T-helper 2 cell (primary cell): ENCODE measurements at regions not wholly inside any gene's neighbourhood (a gene's known extent, or its start where the extent isn't known, plus 50 kb on each side); places are given as distances from the start of the nearest gene placed in this dataset.
"Not testable (repeated sequence)": the region's sequence is repeated elsewhere in the genome, so short reads cannot be mapped to it uniquely, and the experiment has no call there.

ENCODE experiments used
- DNase-seq, 5 experiments: peaks; one replicate each; pipeline versions ENCODE4 v3.0.0 to v3.0.0-alpha.2; 2012 to 2022

DNA sequence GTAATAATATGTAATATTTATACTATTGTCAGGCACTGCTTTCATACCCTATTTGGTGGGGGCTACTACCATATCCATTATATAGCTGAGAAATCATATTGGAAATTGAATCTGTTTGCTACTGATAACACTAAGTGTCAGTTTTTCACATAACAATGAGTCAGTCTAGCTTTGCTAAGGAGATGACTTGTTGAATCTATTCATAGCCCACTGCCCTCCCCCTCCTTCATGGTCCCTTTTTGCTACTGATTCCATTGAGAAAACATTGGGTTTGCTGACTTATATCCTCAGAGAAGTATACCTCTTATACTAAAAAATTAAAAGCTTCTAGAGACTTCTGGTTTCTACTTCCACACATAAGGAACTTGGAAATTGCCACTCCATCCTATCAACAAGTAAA lies 1898.4 kb downstream of the STIM2 start:
- DNase-seq: no peak

DNA sequence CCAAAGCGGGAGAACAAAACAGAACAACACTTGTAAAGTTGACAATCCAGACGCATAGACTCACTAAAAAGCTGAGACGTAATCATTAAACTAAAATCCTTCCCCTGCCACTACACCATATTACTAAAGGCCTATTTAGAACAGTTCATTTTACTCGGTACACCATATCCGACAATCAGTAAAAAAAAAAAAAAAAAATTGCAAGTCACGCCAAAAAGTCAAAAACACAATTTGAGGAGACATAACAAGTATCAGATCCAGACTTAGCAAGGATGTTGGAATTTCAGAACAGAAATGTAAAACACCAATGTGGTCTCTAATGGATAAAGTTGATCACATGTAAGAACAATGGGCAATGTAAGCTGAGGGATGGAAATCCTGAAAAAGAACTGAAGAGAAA lies 1899.4 kb downstream of the STIM2 start:
- DNase-seq: no peak

DNA sequence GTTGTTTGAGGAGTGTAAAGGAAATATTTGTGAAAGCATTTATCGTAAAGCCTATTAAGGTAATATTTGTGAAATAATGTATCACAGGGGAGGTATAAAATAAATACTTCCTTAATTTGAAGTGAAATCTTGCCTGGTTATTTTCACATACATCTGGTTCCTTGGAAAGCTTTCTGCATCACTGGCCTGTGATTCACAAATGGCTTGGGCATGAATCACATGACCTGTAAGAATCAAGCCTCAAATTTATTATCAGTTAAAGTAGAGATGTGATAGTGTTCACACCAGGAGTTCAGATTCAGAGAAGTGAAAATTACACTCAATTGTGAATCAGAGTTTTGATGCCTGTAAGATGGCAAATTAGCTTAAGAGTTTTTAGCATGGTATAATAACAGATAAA lies 1911.4 kb downstream of the STIM2 start:
- DNase-seq: no peak

DNA sequence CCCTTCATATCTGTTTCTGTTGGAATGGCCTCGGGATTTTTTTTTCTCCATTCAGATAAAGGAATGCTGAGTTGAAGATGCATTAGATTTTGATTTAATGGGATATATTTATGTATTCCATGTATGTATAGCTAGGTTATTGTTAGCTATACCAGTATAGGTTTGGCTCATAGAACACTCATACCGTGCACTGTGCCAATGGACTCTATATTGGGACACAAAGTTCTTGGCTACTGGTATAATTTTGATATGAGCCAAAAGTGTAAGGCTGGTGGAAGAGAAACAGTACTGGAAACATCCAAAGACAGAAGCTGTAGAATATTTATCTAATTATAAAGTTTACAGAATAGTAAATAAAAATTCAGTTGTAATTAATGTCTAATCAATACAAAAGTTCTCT lies 1912.1 kb downstream of the STIM2 start:
- DNase-seq: no peak

DNA sequence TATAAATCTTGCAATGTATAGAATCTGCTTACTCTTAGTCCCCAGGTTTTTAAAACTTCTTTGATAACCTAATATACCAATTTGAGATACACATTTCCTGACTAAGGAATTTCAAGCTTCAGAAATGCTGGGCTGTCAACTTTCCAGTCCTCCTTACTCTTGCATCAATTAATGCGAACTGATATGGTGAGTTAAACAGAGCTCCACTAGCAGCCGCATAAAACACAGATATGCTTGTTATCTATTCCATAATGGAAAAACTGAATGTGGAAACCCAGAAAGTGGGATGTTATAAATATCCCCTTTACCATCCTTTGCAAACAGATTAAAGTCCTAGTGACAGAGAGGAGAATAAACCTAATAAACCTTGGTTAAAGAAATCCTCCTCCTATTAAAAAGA lies 1913.7 kb downstream of the STIM2 start:
- no peak for DNase-seq

DNA sequence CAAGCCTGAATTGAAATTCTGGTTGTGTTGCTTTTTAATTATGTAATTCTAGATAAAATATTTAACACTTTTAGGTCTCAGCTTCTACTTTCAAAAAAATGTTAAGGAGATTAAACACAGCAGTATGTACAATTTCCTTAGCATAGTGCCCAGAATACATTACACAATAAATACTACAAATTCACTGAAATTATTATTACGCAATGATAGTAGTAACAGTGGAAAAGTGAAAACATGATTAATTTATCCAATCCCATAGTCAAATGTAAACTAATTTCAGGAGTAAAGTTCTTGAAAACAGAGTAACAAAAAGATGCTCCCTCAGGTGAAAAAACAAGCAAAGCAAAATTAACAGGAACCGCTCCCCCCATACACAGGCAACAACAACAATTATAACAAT lies 1915.4 kb downstream of the STIM2 start:
- no peak for DNase-seq

DNA sequence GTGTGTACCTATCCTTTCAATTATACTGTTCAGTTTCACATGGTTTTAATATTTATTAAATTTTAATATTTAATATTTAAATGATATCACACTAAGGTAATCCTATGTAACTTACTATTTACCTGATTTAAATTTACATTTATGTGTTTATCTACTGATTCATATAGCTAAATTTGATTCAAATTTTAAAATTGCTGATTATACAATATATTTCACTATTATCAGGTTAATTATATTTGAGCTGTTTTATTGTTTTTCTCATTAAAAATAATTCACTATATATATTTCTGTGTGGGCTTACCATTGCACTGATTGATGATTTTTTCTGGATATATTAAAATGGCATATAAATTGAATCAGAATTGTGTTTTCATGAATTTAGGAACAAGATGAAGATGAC lies 1923.5 kb downstream of the STIM2 start:
- DNase-seq: no peak

DNA sequence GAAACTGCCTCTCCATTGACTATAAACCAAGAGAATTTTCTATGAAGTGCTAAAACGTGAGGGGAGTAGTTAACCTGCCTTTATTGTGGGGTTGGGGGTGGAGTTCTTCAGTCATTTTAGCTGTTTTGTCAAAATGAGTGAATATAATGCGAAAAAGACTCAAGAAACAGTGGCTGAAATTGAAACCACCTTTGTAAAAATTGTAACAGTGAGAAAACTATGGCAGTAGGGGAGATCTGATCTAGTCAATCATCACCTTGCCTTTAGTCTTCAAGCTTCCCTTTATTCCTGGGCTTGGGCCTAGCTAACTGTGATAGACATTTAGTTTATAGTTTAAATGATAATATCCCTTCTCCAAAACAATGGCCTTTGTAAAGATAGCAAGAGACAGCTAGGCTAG lies 1927.3 kb downstream of the STIM2 start:
- DNase-seq: no peak

DNA sequence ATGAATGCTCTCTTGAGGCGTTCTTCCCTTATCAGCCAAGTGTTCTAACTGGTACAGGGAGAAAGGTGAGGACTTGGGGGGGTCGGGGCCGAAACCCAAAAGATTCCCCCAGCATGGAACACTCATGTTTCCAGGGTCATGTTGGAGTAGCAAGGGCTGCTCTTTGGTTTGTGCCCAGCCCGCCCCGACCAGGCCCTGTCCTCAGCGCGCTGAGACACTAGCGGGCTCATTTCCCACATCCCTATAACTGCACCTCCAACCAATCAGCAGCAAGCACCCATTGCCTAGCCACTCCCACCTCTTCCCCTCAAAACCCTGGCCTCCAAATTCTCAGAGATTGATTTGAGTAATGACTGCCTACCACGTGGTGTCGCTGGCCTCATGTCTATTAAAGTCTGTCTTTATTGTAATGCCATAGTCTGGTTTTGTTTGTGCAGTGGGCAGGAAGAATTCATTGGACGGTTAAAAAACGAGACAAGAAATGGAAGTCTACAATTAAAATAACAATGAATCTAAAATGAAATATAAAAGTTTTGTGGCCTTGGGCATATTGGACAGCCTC lies 1928.4 kb downstream of the STIM2 start:
- DNase-seq: no peak

DNA sequence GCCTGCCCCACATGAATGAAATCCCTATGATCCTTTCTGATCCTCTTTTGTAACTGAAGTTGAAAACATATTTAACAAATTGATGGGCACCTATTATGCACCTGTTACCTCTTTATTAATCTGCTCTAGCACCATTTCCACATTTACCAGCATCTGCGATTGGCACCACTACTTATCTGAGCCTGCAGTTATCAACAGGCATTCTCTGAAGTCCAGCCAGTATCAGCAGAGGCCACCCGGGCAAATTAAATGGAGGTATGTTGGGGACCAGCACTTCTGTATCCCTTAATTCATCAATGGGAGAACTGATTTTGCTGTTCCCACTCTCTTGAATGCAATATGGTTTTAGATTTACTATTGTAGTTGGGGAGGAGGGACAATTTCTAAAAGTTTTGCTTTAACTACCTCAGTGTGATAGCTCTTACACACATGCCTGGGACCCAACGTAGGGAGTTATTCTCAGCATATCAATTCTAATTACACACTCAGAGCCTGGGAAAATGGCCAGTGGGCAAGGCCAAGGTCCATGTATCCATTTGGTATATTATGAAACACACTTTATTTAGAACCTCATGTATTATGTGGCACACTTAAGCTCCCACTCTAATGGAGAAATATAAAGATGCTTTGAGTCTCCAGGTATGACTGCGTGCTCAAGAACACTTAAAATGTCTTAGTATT lies 1927.1 kb upstream of the PCDH7 start:
- DNase-seq: no peak

DNA sequence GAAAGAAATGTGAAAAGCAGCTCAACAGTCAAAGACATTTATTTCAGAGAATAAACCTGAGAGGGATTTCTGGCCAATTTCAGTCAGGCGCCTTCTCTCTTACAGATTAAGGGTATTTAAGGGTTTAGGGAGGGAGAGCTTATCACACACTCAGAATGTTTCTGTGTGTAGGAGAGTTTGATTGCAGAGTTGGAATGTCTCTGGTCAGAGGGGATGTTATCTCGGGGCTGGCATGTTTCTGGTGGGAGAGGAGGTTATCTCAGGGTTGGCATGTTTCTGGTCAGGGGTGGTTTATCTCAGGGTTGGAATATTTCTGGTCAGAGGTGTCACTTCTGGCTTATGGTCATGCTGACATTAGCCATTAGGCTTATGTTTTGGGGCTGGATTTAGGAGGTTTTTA lies 1920.5 kb upstream of the PCDH7 start:
- no peak for DNase-seq

DNA sequence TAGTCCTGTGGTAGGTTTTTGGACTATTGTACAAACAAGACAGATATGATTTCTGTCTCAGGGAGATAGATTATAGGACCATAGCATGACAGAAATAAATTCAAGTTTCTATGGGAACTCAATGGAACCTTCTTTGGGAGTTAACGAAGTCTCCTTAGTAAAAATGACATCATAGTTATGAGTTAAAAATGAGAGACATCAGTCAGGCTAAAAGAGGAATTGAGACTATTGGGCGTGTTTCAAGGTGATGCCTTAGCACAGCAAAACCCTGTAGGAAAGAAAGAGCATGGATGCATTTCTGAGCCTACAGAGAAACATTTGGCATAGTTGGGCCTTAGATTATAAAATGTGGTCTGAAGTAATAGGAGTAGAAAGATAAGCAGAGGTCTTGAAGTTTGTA lies 1909.1 kb upstream of the PCDH7 start:
- no peak for DNase-seq

DNA sequence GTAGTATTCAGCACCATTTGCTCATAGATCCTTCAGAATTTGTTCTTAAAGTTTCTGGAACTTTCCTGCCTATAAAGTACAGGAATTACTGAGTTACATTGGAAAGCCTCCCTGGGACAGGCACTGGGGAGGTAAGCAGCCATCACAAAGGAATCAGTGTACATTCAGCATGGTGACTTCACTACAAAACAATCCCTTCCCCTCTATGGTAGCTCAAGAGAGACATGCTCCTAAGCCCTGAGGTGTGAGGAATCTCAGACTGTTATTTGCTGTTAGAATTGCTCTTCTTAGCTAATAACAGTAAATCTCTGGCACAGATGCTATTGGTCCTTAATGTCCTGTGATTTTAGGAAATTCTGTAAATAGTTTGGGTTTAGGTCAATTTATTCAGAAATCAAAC lies 1898.0 kb upstream of the PCDH7 start:
- no peak for DNase-seq

DNA sequence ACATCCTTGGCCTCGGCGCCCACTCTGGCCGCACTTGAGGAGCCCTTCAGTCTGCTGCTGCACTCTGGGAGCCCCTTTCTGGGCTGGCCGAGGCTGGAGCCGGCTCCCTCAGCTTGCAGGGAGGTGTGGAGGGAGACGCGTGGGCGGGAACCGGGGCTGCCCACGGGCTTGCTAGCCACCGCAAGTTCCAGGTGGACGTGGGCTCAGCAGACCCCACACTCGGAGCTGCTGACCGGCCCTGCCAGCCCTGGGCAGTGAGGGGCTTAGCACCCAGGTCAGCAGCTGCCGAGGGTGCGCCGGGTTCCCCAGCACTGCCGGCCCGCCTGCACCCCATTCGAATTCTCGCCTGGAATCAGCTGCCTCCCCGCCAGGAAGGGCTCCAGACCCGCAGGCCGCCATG lies 1892.3 kb upstream of the PCDH7 start:
- no peak for DNase-seq

DNA sequence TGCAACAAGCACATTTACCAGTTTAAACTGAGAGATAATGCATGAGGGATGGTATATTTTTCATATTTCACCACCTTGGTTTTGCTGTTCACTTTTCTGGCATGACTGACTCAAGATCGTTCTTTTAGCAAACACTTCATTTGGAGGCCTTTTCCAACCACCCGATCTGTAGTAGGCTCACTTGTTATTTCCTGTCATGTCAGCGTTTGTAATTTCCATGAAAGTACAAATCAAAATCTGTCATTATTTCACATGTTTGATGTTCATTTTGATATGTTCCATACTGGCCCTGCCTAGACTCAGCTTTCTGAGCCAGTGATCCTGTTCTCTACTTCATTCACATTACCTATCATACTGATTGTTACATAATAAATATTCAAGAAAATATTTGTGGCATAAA lies 1888.3 kb upstream of the PCDH7 start:
- no peak for DNase-seq

DNA sequence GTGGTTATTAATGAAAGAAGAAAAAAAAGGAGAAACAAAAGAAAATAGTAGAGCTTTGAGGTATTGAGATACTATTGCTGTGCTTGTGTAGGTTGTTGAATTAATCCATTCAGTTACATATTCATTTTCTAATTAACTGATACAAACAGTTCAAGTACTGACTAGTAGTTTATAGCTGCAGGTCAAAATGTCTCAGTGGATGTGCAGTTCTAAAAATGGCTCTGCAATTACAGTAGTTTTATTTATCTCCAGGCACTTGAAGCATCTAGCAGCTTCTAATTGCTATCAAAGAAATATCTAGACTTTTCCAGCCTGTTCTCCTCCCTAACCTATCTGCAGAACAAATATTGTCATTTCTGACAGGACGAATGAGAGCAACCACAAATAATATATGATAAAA lies 1887.7 kb upstream of the PCDH7 start:
- DNase-seq: no peak

DNA sequence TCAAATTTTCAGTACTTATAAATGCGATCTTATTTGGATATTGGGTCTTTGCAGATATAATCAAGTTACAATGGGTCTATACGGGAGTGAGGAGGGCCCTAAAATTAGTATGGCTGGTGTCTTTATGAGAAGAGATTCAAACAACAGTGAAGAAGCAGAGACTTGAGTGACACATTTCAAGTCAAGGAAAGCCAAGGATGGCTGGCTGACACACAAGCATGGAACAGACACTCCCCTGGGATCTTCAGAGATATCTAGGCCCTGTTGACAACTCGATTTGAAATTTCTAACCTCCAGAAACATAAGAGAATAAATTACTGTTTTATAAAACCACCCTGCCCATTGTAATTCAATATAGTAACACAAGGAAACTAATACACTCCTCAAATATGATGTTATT lies 1886.0 kb upstream of the PCDH7 start:
- DNase-seq: no peak

DNA sequence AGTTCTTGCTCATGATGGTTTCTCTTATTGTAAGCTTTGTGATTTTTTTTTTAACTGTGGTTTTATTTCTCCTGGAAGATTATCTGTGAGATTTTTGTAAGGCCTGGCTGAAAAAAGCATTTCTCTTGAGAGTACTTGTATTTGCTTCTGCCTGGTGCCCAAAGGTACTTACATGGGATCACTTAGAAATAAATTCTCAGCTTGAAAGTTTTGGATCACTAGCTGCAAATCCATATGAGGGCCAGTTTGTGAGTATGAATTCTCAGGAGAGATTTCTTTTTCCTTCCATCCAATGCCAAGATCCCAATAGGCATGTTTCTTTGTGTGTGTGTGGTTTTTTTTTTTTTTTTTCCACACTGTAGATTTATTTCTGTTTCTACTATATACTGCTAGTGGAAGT lies 1884.7 kb upstream of the PCDH7 start:
- no peak for DNase-seq

DNA sequence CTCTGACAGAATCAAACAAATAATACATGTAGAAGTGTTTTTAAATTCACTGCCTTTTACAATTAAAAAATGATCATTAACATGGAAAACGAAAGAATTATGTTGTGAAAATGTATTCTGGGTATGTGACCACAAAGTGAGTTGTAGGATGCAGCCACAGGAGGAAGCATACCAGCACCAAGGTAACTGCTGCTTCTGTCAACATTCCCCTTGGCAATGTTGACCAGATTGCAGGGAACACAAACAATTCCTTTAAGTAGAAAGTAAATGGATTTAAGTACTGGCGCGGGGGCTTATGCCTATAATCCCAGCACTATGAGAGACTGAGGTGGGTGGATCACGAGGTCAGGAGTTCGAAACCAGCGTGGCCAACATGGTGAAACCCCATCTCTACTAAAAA lies 1877.9 kb upstream of the PCDH7 start:
- DNase-seq: no peak

DNA sequence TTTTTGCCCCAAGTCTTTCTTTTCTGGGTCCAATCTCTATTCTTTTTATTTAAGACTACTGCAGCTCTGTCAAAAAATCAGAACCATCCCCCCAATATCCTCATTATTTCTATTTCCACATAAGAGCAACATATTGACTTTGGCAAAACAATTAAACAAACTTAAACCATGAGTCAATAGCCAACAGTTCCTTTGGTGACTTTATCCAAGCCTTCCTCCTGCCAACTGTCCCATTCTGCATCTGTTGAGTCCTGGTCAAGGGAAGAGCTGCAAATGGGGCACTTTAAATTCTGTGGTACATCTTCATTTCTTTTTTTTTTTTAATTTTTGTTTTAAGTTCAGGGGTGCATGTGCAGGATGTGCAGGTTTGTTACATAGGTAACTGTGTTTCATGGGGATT lies 1875.0 kb upstream of the PCDH7 start:
- DNase-seq: no peak

DNA sequence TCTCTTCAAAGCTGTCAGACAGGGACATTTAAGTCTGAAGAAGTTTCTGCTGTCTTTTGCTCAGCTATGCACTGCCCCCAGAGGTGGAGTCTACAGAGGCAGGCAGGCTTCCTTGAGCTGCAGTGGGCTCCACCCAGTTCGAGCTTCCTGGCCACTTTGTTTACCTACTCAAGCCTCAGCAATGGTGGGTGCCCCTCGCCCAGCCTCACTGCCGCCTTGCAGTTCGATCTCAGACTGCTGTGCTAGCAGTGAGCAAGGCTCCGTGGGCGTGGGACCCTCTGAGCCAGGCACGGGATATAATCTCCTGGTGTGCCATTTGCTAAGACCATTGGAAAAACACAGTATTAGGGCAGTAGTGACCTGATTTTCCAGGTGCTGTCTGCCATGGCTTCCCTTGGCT lies 1863.1 kb upstream of the PCDH7 start:
- DNase-seq: not testable (repeated sequence)

DNA sequence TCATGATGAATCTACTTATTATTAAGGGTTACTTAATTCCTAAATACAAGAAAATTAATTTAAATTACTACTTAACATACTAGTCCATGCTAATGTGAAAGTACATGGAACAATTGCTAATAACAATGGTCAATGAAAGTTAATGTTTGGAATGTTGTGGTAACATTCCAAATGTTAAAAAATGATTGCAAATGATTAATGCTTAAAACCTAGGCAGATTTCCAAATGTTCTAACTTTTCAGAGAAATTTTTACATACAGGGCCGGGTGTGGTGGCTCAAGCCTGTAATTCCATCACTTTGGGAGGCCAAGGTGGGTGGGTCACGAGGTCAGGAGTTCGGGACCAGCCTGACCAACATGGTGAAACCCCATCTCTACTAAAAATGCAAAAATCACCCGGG lies 1851.3 kb upstream of the PCDH7 start:
- DNase-seq: no peak

DNA sequence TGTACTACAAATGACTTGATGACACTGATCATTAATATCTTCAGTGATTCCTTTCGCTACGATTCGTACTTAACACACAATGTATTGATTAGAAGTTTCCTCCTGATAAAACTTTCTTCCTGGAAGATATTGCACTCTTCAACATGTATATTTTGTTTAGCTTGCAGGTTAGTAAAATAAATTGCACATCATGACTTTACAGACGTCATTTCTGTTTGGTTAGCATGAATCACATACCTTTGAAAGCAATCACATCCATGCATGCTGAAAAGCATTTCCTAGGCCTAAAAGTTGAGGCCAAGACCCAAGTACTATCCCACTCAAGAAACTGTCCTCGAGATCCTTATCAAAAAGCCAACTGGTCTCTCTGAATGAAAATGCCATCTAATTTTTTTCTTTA lies 1841.0 kb upstream of the PCDH7 start:
- DNase-seq: no peak

DNA sequence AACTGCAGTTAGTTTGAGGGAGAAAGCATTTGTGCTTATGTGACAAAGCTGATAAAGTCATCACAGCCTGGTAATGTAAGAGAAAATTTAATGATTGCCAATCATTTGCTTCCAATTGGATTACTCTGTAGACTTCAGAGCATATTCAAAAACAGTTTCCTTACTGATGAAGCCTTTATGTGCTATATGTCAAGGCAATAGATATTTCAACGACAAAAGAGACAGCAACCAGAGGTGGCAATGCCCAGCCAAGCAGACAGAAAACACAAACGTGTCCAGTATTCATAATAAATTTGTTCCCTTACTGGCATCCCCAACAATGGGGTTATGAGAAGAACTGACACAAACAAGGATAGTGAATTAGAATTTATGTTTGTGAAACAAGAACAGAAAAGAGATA lies 1840.3 kb upstream of the PCDH7 start:
- no peak for DNase-seq

DNA sequence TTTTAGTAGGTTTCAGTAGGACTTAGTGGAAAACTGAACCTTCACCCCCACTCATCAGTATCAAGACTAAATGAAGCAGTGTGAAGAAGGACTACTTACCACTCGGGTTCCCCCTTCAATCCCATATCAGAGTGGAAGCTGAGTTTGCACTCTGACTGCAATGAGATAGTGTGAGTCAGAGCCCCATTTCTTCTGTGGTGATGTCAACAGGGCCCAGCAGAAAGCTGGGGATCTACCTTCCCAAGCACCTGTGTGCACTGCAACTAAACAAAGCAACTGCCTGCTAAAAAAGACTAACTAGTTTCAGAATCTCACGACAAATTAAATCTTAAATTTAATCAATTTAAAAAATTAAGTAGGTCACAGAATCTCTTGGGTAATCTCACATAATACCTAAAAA lies 1837.0 kb upstream of the PCDH7 start:
- no peak for DNase-seq
